IPS-18a (cell line): ENCODE measurements at regions not wholly inside any gene's neighbourhood (a gene's known extent, or its start where the extent isn't known, plus 50 kb on each side); places are given as distances from the start of the nearest gene placed in this dataset.

Source experiments
- H3K27ac ChIP-seq: one replicate; pipeline ENCODE4 v1.5.1; 2013; ENCODE audit warnings: low read length
- H3K27me3 ChIP-seq: one replicate; pipeline ENCODE4 v1.6.1; 2013; ENCODE audit warnings: mild to moderate bottlenecking, low read length; ENCODE audit not compliant: control insufficient read depth, insufficient read depth
- H3K36me3 ChIP-seq: one replicate; pipeline ENCODE4 v1.6.1; 2013; ENCODE audit warnings: low read depth, low read length; ENCODE audit not compliant: control insufficient read depth
- H3K4me1 ChIP-seq: one replicate; pipeline ENCODE4 v1.6.1; 2013; ENCODE audit warnings: low read depth, low read length; ENCODE audit not compliant: control insufficient read depth
- H3K4me3 ChIP-seq: one replicate; pipeline ENCODE4 v1.5.1; 2013; ENCODE audit warnings: low read length
- H3K9ac ChIP-seq: one replicate; pipeline ENCODE4 v1.6.1; 2013; ENCODE audit warnings: mild to moderate bottlenecking, low read length, moderate library complexity
- H3K9me3 ChIP-seq: one replicate; pipeline ENCODE4 v1.6.1; 2013; ENCODE audit warnings: low read depth, low read length; ENCODE audit not compliant: control insufficient read depth

DNA sequence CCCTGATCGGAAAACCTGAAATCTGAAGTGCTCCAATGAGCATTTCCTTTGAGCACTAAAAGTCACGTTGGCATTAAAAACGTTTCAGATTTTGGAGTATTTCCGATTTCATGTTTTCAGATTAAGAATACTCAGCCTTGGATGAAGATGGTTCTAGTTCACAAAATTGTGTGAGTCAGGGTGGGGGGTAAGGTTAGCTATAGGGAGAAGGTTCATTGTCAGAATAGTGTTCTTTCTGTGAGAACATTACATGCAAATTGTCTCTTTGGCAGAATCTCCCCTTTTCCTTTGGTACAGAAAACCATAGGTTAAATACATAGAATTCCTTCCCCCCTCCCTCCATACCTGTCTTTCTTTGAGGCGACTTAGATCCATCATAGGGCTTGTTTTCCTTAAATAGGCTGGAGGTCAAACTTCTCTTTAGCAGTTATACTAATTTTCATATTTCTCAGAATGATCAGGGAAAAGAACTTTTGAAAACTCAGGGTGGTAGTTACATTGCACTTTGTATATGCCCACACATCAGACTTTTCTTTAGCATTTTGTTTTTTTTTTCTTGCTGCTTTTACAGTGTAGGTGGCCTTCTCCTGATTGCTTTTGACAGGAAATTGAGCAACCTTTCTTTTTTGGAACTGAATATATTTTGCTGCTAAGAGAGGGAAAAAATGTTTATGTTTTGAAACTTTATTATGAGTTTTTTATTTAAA lies 503.5 kb downstream of the PCNX1 start:
- Histone ChIP-seq H3K27ac (no peak overlapping the region), H3K9me3 (no peaks in the 10 kb centered on the region), H3K4me1 (peaks cover 15% of the 10 kb centered on the region), H3K36me3 (no peaks in the 10 kb centered on the region), H3K27me3 (no peaks in the 10 kb centered on the region), H3K4me3 (no peak overlapping the region), H3K9ac (no peak overlapping the region)

DNA sequence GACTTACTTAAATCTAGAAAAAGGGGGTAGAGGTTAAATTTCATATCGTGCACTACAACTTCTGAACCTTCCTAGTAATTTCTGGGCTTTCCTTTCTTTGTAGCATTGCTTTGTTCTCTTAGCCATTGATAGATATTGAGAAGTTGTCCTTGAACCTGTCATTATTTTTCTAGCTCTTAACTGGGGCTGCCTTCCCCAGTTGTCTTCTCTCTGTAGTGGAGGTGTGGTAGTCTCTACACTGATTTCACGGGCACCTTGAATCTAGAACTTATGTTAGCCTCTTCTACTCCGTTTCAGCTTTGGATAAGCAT lies 504.0 kb downstream of the PCNX1 start:
- Histone ChIP-seq H3K4me3 (no peak overlapping the region), H3K9me3 (no peaks in the 10 kb centered on the region), H3K9ac (no peak overlapping the region), H3K36me3 (no peaks in the 10 kb centered on the region), H3K27ac (no peak overlapping the region), H3K4me1 (peaks cover 16% of the 10 kb centered on the region), H3K27me3 (no peaks in the 10 kb centered on the region)

DNA sequence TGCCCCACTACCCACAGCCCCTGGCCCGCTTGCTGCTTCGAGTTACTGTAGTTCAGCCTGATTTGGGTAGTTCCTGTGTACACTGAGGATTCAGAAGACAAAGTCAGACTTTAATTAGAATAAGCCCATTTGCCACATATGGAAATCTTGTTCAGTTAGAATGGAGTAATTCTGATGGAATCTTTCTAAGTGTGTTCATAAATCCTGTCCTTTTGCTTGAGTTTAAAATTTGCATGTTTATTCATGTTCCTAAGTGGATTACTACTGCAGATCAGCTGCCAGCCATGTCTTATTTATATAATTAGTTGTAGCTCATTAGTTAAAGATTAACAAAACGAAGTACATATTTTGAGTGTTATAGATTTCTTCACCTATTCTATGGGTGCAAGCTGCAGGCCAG lies 504.5 kb downstream of the PCNX1 start:
- H3K27me3 ChIP-seq: no peaks in the 10 kb centered on the region
- H3K4me1 ChIP-seq: peaks cover 18% of the 10 kb centered on the region
- no peaks in the 10 kb centered on the region for H3K9me3 ChIP-seq
- H3K36me3 ChIP-seq: no peaks in the 10 kb centered on the region
- H3K9ac ChIP-seq: no peak overlapping the region
- H3K27ac ChIP-seq: no peak overlapping the region
- H3K4me3 ChIP-seq: no peak overlapping the region

DNA sequence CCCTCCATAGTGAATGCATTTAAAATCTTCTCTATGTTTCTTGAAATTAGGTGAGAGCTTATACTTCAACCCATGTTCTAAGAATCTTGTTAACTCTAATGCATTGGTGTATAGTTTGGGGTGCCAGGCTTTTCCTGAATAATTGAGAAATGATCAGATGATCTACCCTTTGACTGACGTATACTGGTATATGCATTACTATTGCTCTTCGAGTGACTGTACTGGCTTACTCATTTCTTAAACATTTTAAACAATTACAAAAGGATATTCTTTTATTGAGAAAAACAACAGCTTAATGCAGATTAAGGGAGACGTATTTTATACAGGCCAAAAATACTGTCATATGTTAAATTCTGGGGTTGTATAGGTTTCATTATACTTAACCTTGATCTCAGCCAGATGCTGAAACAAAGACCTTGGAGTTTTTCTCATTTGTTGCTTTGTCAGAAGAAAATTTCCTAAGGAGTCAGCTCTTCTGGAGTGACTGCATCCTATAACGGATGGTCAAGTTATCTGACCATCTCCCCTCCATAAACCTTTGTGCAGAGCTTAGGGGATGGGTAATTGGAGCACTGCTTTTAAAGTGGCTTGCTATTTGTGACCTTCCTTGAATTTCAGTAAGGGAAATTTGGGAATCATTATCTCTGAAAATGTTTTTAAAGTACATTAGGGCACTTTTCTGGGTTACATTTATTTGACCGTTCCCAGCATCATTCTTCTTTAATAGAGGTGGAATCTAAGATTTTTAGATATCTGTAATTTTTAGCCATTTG lies 507.6 kb downstream of the PCNX1 start:
- Histone ChIP-seq H3K4me1 (peaks cover 9% of the 10 kb centered on the region), H3K9ac (no peak overlapping the region), H3K36me3 (no peaks in the 10 kb centered on the region), H3K27ac (no peak overlapping the region), H3K27me3 (no peaks in the 10 kb centered on the region), H3K4me3 (no peak overlapping the region), H3K9me3 (no peaks in the 10 kb centered on the region)

DNA sequence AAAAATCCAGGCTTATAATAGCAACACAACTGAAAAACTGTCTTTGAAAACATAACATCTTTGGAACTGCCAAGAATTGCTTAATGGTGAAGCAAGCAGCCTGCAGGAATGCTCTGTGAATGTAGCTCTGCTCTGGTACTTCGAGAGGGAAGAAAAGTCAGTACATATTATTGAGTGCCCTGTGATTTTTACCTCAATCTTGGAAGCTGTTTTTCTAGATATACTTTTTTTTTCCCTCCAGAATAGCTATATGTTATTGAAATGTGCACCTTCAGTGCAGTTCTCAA lies 508.1 kb downstream of the PCNX1 start:
- H3K4me3 ChIP-seq: no peak overlapping the region
- no peak overlapping the region for H3K27ac ChIP-seq
- H3K4me1 ChIP-seq: peaks cover 9% of the 10 kb centered on the region
- H3K9ac ChIP-seq: no peak overlapping the region
- no peaks in the 10 kb centered on the region for H3K27me3 ChIP-seq
- no peaks in the 10 kb centered on the region for H3K9me3 ChIP-seq
- no peaks in the 10 kb centered on the region for H3K36me3 ChIP-seq

DNA sequence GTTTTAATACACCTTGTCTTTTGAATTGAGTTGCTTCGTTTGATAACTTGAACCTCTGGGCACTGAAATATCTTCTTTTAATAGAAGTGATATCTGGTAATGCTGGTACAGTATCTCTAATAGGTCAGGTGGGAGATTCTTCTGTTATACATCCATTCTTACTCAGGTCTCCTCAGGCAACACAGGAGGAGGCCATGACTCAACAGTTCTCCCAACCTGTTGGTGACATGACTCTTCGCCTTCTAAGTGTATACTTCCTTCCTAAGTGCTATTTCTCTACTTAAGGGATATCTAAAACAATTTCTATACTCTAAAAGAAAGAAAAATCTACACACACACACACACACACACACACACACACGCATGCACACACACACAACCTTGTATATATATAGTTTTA lies 509.1 kb downstream of the PCNX1 start:
- no peak overlapping the region for H3K9ac ChIP-seq
- peaks cover 3% of the 10 kb centered on the region for H3K4me1 ChIP-seq
- no peaks in the 10 kb centered on the region for H3K9me3 ChIP-seq
- no peaks in the 10 kb centered on the region for H3K36me3 ChIP-seq
- H3K27me3 ChIP-seq: no peaks in the 10 kb centered on the region
- no peak overlapping the region for H3K27ac ChIP-seq
- no peak overlapping the region for H3K4me3 ChIP-seq

DNA sequence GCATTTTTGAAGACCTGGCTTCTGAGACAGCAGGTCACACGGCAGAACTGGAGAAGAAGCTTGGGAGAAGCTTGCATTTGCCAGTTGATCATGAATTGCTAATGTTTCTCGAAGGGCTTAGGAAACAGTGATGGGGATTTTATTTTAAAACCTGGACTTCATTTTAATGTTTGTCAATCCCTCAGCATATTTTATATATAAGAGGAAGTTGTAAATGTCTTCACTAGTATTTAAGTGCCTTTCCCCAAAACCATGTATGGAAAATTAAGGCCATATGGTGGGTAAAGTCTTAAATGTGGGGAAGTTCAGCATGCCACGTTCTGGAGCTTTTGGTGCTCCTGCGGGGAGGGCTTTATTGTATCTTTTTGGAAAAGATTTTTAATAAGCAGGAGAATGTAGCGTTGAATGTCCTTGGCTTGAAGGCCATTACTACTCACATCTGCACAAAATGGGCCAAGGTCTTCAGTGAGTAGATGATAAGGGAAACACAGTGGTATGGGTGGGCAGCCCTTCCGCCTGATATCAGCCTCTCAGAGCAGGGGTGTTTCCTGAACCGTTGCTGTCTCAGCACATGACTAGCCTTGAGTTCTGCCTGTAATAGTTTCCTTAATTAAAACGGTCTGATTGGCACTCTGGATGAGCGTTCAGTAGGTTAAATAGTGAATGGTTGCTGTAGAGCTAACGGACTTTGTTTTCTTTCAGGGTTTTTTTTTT lies 511.4 kb downstream of the PCNX1 start:
- H3K36me3 ChIP-seq: no peaks in the 10 kb centered on the region
- no peak overlapping the region for H3K9ac ChIP-seq
- H3K4me1 ChIP-seq: peaks cover 3% of the 10 kb centered on the region
- no peaks in the 10 kb centered on the region for H3K9me3 ChIP-seq
- no peak overlapping the region for H3K27ac ChIP-seq
- no peak overlapping the region for H3K4me3 ChIP-seq
- no peaks in the 10 kb centered on the region for H3K27me3 ChIP-seq

DNA sequence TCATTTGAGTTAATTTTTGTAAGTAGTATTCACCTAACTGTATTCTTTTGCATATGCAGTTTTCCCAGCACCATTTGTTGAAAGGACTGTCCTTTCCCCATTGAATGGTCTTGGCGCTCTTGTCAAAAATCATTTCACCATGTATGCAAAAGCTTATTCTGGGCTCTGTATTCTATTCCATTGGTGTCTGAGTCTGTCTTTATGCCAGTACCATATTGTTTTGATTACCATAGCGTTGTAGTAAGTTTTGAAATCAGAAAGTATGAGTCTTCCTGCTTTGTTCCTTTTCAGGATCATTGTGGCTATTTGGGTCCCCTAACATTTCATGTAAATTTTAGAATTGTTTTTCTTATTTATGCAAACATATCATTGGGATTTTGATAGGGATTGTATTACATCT lies 508.7 kb upstream of the RGS6 start:
- Histone ChIP-seq H3K4me3 (no peak overlapping the region), H3K9me3 (peaks cover 5% of the 10 kb centered on the region), H3K27ac (no peak overlapping the region), H3K9ac (no peak overlapping the region), H3K27me3 (no peaks in the 10 kb centered on the region), H3K36me3 (no peaks in the 10 kb centered on the region), H3K4me1 (peaks cover 2% of the 10 kb centered on the region)

DNA sequence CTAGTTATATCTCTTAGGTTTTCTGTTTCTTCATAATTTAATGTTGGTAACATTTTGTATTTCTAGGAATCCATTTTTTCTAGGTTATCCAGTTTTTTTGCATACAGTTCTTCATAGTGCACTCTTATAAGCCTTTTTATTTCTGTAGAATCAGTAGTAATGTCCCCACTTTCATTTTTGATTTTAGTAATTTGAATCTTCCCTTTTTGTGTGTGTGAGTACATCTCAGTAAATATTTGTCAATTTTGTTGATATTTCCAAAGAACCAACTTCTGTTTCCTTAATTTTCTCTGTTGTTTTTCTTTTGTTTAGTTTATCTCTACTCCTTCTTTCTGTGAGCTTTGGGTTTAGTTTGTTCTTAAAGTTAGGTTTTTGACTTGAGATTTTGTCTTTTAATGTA lies 507.3 kb upstream of the RGS6 start:
- H3K27me3 ChIP-seq: no peaks in the 10 kb centered on the region
- H3K9me3 ChIP-seq: peaks cover 5% of the 10 kb centered on the region
- no peak overlapping the region for H3K9ac ChIP-seq
- peaks cover 13% of the 10 kb centered on the region for H3K4me1 ChIP-seq
- H3K36me3 ChIP-seq: no peaks in the 10 kb centered on the region
- no peak overlapping the region for H3K4me3 ChIP-seq
- no peak overlapping the region for H3K27ac ChIP-seq

DNA sequence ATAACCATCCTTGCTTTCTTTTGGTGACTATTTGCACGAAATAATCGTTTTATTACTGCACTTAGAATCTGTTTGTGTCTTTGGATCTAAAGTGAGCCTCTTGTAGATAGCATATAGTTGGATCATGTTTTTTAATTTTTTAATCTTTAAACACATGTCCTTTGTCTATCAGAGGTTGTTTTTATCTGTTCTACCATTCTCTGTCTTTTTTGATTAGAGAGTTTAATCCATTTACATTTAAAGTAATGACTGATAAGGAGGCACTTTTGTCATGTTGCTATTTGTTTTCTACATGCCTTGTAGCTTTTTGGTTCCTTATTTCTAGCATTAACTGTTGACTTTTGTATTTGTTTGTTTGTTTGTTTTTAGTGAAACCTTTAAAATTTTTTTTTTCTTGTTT lies 506.2 kb upstream of the RGS6 start:
- H3K9me3 ChIP-seq: peaks cover 5% of the 10 kb centered on the region
- H3K9ac ChIP-seq: no peak overlapping the region
- no peaks in the 10 kb centered on the region for H3K27me3 ChIP-seq
- no peaks in the 10 kb centered on the region for H3K36me3 ChIP-seq
- no peak overlapping the region for H3K4me3 ChIP-seq
- H3K27ac ChIP-seq: no peak overlapping the region
- H3K4me1 ChIP-seq: peaks cover 19% of the 10 kb centered on the region

DNA sequence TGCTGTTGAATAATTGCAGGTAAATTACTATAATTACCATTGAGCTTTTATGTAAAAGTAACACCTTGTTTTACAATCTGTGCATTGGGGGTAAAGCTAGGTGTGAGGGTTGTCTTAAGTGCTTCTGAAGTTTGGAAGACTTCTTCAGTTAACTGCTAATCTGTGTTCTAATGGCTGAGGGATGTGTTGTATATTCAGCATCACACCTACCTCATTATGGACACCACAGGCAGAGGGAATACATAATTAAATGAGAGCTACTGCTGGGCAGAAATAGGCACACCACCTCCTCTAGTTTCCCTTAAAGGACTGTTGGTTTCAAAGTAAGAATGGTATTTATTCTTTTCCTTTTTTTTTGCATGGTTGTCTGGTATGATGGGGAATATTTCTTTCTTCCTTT lies 502.3 kb upstream of the RGS6 start:
- Histone ChIP-seq H3K36me3 (no peaks in the 10 kb centered on the region), H3K9ac (no peak overlapping the region), H3K4me1 (peaks cover 20% of the 10 kb centered on the region), H3K9me3 (peaks cover 5% of the 10 kb centered on the region), H3K27me3 (no peaks in the 10 kb centered on the region), H3K4me3 (no peak overlapping the region), H3K27ac (no peak overlapping the region)

DNA sequence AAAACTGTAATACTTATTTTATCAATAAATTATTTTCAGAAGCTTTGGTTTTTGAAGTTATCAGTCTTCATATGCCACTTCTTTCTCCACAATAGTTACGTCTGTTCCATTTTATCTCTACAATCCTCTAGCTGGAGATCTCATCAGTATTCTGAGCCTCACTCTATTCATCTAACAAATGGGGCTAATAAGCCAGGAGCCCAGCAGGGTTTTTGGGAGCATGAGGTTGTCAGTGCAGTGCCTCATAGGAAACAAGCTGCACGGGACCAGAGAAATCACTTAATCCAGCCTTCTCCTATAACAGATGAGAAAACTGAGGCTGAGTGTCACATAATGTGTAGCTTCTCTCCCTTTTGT lies 501.9 kb upstream of the RGS6 start:
- no peak overlapping the region for H3K9ac ChIP-seq
- no peaks in the 10 kb centered on the region for H3K27me3 ChIP-seq
- peaks cover 20% of the 10 kb centered on the region for H3K4me1 ChIP-seq
- no peaks in the 10 kb centered on the region for H3K36me3 ChIP-seq
- H3K4me3 ChIP-seq: no peak overlapping the region
- peaks cover 3% of the 10 kb centered on the region for H3K9me3 ChIP-seq
- no peak overlapping the region for H3K27ac ChIP-seq
